Islet of Langerhans (tissue), 1 donor: ENCODE measurements at regions not wholly inside any gene's neighbourhood (a gene's known extent, or its start where the extent isn't known, plus 50 kb on each side); places are given as distances from the start of the nearest gene placed in this dataset.

ENCODE experiments used
- FAIRE-seq: peaks from one replicate; lab custom pipeline; 2011; peaks lifted over from hg19 to GRCh38; lab: Jason Lieb, UNC

GRCh38 chr2:18465979-18466378, 94.5 kb downstream of the RDH14 start:
- no peak for FAIRE-seq

- FAIRE-seq, result no peak
These were observed 95.5 kb downstream of the RDH14 start for GRCh38 chr2:18464913-18465312.

DNA sequence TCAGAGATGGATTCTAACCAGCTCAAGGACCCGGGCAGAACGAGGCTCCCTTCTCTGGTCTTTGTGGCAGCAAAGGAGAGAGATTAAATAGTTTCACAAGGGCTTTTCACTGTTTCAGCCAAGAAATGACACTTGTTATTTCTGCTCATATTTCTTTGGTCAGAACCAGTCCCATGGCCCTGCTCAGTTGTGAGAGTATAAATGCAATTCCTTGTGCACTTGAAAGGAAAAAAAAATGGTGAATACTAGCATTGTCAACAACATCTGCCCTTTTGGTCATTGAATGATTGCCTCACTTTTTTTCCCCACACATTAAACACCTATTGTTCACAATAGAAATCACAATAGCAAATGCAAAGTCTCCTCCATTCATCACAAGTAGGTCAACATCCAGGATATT, 104.4 kb downstream of the RDH14 start:
- no peak for FAIRE-seq

- FAIRE-seq, result no peak
These were observed 105.1 kb downstream of the RDH14 start for GRCh38 chr2:18455236-18455862.

DNA sequence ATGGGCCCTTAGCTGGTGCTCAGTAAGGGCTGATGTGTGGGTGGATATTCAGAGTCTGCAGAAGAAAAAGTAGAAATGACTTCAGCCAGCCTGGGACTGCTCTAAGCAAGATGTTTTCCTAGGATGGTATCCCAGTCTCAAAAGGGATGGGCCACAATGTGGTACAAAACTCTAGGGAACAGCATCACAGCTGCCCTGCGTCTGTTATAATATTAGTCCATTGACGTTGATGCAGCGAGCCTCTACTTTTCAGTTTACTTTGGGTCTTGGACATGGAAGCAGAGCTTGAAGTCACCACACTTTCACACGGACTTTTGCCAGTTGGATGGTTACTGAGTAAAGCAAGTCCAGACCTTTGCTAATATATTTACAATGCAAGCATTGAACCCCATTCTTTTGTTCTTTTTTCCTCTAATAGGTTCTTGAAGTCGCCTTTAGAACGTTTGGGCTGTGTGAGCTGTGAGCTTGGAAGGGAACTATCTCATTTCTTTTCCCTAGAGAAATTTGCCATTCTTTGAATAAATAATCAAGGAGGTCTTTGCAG, 105.7 kb downstream of the RDH14 start:
- no peak for FAIRE-seq

DNA sequence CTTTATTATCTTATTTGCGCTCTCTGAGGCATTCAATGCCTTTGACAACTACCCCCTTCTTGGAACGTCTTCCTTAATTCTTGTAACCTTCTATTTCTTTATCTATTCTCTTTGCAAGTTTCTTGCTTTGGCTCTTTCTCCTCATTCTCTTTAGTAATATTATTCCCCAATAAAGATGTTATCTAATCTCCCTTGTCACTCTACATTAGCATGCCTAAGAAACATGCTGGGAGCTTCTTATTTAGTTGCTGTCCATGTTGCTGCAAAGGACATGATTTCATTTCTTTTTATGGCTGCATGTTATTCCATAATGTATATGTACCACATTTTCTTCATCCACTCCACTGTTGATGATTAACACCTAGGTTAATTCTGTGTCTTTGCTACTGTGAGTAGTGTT, 113.7 kb downstream of the RDH14 start:
- no peak for FAIRE-seq

DNA sequence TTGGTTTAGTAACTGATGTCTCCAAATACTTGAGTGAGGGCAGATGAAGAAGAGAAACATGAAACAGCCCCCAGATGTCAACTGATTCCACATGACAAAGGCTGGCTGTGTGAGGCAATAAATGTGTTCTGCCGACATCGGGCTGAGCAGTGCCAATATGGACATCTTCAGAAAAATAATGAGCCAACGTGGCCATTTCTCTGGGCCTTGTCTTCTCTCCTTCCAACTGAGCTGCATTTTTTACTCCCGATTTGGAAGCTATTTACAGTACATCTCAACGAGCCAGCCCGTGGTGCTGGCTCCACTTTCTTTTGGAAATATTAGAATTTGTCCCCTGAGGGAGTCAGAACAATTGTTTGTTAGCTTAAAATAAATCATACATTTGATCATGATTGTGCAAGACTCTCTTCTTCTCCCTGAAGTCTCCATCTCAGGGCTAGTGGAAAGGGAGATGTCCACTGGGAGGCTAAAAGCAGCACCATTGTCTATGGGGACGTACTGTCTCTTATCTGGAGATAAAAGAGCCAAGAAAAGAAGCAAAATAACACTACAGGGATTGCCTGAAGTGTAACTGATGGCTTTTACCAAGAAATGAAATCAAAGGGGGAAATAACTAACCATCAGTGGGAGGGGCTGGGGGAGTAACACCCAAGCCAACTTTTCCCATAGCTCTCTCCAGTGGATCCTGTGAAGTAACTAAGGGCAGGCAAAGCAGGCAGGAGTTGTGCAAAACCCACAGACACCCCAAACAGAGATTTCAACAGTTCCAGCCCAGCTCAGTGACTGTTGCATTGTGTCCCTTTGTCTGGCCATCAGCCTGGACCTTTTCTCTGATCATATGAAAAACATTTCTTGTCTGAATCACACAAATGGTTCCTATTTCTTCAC, 114.8 kb downstream of the RDH14 start:
- FAIRE-seq, result no peak

GRCh38 chr2:18444806-18445205, 115.6 kb downstream of the RDH14 start:
- FAIRE-seq, result no peak

GRCh38 chr2:18441583-18441982, 118.9 kb downstream of the RDH14 start:
- FAIRE-seq, result no peak

GRCh38 chr2:18440777-18441176, 119.7 kb downstream of the RDH14 start:
- FAIRE-seq, result no peak

GRCh38 chr2:18440141-18440661, 120.3 kb downstream of the RDH14 start:
- FAIRE-seq, result no peak

- FAIRE-seq, result no peak
These were observed 120.7 kb downstream of the RDH14 start for GRCh38 chr2:18439716-18440115.

DNA sequence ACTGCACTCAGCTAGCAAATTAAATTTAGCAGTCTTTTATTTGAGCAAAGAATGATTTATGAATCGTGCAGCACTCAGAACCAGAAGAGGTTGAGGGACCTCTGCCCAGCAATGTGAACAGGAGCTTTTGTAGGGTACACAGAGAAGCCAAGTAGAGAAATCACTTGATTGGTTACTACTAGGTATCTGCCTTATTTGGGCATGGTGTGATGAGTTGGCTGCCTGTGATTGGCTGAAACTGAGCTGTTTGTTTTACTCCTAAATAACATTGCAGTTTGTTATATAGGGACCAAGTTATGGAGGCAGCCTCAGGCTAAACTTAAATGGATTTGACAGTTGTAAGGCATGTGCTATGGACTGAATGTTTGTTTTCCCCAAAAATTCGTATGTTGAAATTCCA, 122.5 kb downstream of the RDH14 start:
- FAIRE-seq, result no peak

- FAIRE-seq, result no peak
These were observed 123.9 kb downstream of the RDH14 start for GRCh38 chr2:18436503-18437005.

DNA sequence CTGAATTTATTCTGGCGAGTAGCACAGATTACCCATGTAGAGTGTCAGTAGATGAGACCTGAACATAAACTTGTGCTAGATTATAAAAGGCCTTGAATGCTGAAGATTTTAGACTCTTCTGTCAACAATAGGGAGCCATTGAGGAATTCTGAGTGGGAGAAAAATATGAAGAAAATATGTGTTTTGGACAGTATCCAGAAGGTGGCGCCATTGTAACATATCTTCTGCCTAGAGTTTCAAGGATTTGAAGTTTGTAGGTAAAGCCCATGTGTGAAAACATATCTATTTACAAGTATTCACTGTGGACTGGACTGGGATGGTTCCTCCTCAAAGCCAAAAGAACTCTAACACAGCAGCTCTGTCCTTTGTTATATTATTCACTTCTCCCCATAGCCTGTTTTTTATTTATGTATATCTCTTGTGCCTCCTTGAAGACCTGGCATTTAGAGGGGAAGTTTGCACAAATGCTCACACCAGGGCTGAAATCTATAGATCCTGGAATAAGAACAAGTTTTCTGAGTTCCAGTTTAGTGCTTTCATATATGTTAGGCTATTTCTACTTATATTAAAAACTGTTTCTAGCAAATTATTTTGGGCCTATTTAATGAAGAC, 124.9 kb downstream of the RDH14 start:
- FAIRE-seq, result peak; percentile 88

- no peak for FAIRE-seq
These were observed 126.6 kb downstream of the RDH14 start for GRCh38 chr2:18433872-18434271.

DNA sequence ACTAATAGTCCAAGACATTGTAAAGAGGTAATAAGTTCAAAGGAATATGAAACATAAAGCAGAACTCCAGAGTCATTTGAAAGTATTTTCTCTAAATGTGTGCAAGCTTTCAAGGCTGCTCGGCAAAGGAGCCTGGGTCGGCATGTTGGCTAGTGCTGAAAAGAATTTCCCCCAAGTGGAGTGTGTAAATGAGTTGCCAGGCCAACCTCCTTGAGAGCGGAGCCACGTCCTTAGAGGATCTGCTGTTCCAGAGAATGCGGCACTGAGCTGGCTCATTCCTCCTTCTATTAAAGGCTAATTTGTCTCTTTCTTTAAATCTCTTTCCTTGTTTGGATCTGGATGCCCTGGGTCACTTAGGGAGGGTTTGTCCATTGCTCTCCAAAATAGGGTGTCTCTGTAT, 127.5 kb downstream of the RDH14 start:
- FAIRE-seq, result no peak

DNA sequence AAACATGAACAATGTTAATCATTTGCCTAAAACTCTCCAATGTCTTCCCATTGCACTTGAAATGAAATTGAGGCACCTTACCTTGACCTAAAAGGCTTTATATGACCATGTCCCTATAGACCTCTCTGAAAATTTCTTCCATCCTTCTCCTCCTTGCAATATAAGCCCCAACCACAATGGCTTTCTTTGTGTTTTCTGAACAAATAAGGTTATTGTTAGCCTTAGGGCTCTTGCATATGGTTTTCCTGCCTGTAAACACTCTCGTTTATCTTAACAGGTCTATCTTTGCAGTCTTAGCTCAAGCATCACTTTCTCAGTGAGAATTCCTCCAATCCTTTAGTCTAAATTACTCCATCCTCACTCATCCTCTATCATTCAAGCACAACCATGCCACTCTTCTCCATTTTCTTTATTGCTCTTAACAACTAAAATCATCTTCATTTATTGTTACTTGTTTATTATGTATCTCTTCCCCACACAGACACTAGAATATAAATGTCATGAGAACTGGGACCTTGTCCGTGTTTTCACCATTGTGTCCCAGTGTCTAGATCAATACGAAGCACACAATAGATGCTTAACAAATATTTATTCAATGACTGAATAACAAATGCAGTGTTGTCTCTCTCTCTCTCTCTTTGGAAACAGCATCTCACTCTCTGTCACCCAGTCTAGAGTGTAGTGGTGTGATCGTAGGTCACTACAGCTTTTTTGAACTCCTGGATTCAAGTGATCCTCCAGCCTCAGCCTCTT, 129.3 kb downstream of the RDH14 start:
- no peak for FAIRE-seq

DNA sequence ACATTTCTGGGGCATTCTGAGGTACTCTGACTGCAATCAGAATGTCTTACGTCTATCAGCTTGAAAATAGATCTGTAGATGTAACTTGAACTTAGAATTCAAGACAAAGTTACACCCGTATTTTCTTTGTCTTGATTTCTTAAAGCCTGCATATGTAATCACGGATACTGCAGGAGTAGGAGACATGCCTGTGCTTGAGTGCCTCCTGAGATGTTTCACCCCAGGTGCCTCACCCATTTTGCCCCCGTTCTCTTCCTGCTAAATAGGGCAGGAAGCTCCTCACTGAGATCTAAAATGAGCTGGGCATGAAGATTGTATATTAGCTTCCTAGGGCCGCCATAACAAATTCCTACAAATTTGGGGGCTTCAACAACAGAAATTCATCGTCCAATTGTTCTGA, 131.9 kb downstream of the RDH14 start:
- no peak for FAIRE-seq

GRCh38 chr2:18427762-18428161, 132.7 kb downstream of the RDH14 start:
- no peak for FAIRE-seq

DNA sequence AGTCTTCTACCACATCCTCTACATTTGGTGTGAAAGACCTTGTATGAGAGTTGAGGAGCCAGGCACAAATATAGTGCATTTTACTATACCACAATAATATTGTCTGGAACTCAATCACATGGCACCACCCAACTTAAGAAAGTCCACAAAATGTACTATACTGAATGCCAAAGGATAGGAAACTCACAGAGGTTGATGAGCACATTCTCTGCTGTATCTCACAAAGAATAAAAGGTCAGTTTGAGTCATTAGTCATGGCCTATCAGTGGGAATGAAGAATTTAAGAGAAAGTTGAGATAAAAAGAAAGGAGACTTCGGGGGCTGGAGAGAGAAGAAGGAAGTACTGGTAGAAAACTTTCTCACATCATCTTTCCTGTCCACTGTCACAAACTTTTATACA, 134.3 kb downstream of the RDH14 start:
- no peak for FAIRE-seq

DNA sequence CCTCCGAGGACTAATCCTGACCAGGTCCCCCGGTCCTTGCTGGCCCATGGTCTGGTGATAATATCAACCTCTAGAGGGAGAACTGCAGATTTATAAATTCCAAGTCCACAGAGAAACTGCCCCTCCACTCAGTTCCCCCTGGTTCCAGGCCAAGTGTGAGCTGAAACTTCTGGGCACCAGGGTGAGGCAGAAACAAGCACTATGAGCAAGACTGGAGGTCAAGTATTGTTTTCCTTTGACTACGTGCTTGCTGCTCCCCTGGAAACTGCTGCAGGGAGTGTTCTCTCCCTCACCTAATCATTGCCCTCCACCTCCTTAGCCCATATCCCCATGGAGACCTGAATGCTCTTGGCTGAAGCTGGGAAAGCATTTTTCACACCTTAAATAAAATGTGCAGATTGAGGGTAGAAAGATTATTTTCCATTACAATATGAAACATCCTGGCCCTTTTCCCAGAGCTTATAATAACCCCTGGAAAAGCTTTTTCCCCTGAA, 135.2 kb downstream of the RDH14 start:
- FAIRE-seq, result no peak
